Activated CD4-positive, CD25-positive, alpha-beta regulatory T cell treated with anti-CD3 and anti-CD28 coated beads, Interleukin-2, amount 50 U/mL, for 16 hours (primary cell): ENCODE measurements at regions not wholly inside any gene's neighbourhood (a gene's known extent, or its start where the extent isn't known, plus 50 kb on each side); places are given as distances from the start of the nearest gene placed in this dataset.
"Not testable (repeated sequence)": the region's sequence is repeated elsewhere in the genome, so short reads cannot be mapped to it uniquely, and the experiment has no call there.

Experiments used
- DNase-seq: peaks from one replicate; pipeline ENCODE4 v3.0.0-alpha.2; 2020; ENCODE audit warnings: low read depth, low spot score

DNA sequence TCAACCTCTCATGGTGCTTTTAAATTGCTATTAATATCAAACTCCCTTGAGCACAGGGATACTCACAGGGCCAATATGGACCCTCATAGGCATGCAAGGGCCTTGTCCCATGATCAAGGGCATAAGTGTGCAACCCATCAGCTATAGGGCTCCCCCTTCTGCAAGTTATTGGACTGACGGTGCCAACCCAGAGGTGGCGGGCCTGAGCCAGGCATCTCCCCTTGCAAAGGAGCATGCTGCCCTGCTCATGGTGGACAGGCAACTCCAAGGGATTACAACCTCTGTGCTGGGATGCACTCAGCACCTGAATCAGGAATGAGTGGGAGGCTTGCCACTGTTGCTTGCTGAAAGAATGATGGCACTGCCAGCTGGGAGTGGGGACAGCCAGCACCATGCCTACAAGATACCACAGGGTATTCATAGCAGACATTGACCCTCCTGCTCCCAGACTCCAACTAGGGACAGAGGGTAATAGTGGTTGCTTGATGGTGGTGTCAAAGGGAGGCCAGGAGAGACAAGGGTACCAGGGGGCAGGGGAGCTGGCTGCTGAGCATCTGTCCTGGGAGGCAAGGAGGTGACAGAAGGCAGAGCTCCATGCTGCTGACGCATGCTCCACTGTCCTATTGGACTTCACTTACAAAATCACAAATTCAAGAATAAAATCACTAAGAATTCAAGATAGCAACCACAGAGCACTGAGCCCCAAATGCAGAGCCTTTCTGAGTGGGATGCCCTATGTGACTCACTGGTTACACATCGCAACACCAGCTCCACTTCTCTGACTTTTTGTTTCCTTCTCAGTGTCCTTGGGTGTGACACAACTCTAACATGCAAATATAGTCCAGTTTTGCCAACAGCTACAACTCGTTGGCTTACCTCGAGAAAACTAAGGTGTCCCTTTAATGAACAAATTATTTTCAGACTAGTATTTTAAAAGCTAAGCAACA, 157.1 kb upstream of the CCDC150 start:
- DNase-seq: no peak

DNA sequence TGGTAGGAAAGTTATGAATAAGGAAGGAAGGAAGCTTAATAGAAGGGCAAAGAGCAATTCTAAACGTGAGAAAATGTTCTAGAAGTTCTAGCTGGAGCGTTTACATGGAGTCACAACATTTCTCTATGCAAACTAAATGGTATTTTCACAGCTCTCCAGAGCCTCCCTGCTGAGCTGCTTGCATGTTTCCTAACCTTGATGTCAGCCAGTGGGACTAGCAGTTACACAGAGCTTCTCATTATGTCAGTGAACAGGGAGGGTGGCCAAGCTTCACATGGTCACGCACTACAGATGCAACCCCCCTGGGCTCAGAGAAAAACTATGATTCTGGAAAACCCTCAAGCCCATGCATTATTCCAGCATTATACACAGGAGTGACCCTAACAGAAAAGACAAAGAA, 153.4 kb upstream of the CCDC150 start:
- no peak for DNase-seq

DNA sequence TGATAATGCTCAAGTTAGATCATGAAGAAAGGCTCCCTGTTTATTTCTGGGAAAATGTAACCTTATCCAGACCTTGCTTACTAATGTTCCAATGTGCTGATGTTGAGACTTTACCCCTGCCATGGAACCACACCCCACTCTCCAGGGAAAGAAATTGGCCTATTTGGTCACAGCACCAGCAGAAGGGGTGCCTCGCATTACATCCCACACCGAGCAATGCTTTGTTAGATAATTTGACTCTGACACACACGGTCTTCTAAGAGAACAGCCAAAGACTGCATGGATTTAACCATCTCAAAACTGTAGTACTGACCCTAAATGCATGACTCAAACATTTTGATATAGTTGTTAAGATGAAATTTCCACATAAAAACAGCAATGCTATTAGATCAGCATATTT, 152.1 kb upstream of the CCDC150 start:
- no peak for DNase-seq

DNA sequence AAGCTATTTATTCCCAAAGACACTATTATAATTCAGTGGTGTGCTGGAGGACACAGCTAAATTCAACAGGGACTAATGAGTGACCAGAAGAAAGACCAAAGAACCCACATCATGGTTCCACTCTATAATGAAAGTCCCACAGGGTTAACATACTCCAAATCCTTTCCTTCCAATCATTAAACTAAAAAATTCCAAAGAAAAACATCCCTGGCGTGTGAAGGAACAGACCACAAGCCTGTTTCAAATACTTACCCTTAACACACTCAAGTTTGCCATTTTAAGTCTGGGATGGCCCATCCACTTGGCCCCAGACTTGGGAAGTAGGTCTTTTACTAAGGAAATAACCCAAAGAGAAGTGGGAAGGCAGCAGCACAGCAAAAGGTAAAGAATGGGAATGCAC, 150.1 kb upstream of the CCDC150 start:
- no peak for DNase-seq

DNA sequence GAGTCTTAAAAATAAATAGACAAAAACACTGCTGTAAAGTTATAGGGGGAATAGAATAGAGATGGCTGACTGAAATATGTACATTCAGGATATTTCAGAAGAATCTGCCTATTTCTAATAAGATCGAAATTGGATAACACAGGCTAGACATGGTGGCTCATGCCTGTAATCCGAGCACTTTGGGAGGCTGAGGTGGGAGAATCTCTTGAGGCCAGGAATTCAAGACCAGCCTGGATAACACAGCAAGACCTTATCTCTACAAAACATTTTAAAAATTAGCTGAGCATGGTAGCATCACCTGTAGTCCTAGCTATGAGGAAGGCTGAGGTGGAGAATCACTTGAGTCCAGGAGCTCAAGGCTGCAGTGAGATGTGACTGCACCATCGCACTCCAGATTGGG, 146.6 kb upstream of the CCDC150 start:
- DNase-seq: no peak

DNA sequence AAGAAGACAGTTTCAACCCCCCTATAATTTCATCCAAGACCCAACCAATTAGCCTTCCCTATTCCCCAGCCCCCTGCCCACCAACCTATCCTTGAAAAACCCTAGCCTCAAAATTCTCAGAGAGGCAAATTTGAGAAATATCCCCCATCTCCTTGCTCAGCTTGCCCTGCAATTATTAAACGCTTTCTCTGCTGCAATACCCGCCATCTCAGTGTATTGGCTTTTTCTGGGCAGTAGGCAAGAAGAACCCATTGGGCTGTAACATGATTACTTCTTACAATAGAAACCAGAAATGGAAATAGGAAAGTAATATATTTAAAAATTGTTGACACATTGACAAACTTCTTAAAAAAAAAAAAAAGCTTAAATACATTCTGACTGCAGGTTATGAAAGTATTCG, 140.6 kb upstream of the CCDC150 start:
- no peak for DNase-seq

DNA sequence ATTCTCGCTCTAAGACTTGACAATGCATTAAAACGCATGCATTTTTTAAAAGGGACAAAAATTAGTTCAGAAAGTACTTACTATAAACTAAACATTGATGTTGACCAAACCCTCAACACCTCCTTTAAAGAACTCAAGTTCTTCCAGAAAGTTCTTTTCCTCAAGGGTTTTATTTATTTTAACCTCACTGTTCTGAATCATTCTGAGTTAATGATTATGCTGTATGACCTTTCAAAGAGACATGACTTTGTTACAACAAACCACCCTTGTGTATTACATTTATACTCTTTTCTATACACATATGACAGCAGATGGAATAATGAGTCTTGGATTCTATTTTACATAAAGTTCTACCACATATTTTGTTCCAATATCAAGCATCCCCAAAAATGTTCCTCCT, 139.8 kb upstream of the CCDC150 start:
- no peak for DNase-seq

DNA sequence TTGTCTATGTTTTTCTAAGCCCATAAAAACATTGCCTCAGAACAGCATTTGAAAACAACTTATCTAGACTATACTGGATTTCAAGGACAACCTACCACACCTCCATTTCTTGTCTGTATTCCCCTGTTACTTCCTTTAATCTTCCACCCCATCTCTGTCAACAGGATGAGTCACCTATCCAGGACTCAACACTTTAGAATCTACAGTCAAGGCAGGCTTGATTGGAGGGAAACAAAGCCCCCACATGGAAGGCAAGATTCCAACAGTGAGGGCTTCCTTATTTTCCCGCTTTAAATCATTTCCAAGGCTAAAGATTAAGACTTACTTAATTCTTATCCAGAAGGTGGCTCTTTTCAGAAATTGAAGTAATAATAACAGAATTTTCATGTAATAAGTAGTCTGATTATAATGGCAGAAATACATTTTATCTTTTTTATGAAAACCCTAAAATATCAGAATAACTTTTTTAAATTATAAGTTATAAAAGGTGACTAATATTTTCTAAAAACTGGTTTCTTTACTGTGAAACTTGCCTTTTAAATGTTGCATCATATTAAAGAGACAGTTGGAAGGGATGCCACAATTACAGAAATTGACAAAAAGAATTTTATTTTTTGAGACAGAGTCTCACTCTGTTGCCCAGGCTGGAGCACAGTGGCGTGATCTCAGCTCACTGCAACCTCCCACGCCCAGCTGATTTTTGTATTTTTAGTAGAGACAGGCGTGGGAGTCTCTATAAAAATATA, 138.7 kb upstream of the CCDC150 start:
- DNase-seq: no peak

DNA sequence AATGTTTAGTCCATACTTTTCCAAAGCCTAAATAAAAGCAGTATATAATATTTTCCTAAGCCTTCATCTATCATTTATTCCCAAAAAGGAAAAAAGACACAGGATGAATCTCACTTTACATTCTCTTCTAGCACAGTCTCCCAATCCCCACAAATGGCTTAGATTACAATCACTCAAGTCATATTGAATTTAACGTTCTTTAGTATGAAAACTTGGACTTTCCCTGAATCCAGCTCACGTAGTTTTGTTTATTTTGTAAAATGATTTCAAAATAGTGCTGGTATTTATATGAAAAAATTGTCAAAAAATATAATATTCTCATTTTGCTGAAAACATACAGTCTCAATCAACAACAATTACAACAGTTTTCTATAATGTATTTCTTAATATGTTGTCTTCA, 137.7 kb upstream of the CCDC150 start:
- DNase-seq: no peak

DNA sequence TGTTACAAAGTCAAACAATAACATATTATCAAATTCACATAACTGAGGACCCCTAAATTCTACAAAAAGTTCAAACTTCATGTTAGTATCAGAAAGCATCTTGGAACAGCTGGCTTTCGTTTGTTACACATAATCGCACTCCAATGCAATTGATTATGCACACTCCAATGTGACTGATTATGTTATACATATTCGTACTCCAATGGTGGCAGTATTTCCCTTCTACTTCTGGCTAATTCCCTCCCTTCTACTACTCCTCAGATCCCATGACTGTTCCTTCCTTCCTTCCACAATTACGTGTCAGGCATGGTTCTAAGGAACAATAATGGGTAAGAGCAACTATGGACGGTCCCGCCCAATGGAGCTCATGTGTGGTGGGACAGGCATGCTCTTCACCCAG, 137.1 kb upstream of the CCDC150 start:
- no peak for DNase-seq

DNA sequence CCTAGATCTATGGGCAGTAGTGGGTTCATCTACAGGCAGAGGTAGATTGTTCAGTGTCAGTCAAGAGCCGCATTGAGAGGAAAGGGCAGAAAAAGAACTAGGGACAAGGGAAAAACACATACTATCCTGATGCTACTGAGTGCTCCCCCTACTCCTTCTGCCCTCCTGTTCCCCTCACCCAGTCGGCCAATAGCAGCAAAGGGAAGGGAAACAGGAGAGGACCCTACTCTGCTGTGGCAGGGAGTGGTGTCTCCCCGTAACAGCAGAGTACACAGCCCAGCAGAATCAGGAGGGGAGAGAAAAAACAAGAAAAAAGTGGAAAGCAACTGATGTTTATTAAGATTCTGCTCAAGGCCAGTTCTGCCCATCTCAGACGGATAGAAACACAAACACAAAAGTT, 136.1 kb upstream of the CCDC150 start:
- DNase-seq: no peak

DNA sequence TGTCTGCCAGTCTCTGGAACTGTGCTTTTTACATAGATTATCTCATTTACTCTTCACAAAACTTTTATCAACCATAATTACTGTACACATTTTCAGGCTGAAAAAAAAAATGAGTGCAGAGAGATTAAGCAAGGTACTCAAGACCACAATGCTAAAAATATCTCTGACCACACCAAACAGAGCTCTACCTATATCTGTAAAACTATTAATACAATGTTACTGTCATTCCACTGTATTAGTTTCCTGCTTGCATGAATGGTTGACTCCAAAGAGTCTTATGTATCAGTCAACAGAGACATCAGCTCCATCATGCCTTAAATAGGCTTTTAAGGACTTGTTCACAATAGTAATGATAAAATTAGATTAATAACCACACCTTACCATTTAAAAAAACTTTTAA, 134.7 kb upstream of the CCDC150 start:
- no peak for DNase-seq

DNA sequence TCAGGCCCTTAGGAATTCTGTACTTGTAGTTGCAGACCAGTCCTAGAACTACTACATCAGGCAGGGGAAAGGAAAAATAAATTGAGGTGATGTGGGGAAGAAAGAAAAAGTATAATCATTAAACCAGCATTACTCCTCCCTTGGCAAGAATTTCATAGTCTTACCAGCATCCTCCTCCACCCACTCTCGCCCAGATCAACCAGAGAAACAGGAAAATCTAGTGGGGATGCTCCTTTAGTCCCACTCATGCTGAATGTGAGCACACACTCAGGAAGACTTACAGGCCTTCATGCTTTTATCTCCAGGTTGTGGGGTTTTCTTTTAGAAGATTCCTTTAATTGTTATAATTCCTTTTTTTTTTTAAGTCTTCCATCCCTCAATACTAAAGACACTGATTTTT, 129.3 kb upstream of the CCDC150 start:
- no peak for DNase-seq

DNA sequence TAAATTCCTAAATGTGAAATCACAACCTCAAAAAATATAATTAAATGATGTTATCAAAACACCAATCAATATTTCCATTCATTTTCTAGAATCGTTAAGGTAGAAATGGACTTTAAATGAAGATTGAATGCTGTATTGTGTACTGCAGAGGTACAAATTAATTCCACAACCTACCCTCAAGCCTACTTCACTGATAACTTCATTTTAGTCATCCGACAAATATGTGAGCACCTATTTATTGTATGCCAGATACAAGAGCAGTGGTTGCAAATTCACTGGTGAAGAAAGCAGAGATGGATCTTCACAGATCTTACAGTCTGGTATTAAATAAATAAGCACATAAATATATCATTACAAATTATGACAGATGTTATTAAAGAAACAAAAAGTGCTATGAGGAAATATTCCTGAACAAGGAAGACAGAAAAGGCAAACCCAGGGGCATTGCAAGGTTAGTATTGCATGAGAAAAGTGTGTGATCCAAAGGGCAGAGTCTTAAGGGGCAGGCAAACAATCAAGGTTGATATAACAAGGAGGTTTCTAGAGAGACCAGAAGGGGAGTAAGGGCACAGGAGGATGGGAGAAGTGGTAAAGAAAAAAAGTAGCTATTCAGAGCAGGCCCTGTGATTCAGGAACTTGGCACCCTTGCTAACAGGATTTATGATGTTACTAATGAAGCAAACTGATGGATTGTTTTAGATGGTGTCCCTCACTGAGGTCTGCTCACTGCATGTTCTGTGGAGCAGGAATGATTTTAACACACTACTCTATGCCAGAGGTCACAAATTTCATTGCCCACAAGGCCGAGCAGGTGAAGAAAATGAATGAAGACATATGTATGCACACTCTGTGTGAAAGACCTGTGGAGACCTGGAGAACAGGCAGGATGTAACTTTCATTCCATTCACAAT, 128.0 kb upstream of the CCDC150 start:
- no peak for DNase-seq

DNA sequence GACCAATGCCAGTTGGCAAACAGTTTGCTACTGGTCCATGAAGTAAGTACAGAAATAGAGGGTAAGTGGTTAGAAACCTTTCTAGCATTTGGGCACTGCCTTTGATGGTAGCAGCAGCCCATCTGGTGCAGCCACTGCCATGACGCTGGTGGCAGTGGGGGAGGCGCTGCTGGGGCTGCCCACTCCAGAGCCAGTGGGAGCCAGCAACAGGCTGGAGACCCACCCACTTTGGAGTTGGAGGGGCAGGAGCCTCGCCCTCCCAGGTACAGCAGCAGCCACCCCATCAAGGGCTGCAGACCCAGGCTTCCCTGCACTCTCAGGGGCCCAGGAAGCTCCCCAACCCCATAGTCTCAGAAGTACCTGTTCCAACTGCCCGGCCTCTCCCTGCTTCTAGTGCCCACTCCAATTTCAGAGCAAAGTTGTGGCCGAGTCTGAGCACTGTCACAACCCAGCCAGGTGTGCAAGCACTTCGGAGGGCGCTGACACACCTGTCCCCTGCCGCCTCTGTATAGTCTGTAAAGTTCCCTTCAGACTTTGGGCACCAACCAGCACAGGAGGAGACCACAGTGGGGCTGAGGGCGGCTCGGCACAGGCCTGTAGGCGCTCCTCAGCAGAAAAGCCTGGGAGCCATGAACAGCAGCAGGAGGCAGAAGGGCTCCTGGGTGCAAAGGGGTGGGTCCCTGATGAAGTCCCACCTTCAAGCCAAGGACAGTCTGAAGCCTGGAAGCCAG, 125.6 kb upstream of the CCDC150 start:
- no peak for DNase-seq

DNA sequence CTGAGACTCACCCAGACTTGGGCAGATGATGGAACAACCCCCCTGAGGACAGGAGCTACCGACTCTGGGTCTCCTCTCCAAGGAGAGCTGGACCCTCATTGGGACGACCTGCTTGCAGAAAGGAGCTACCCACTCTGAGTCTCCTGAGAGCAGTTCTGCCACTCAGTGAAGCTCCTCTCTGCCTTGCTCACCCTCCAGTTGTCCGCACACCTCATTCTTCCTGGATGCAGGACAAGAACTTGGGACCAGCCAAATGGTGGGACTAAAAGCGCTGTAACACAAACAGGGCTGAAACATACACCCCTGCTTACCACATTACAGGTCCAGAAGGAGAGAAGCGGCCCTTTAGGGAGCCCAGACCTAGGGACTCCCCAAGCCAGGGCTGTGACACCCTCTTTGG, 124.9 kb upstream of the CCDC150 start:
- no peak for DNase-seq

DNA sequence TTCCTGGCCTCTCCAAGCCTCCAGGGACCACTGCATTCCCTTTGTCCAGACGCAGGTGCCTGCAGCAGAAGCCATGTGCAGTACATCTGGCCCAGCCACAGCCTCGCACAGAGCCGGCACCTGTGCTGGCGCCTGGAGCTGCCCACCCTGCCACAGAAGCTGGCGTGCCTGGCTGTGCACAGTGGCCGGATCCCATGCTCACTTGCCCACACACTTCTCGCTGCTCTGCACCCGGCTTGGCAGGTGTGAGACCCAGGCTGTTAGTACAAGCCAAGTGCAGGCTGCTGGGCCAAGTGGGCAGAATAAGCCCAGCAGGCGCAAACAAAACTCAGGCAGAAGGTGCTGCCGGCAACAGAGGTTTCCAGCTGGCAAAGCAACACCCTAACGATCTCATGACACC, 124.5 kb upstream of the CCDC150 start:
- no peak for DNase-seq

DNA sequence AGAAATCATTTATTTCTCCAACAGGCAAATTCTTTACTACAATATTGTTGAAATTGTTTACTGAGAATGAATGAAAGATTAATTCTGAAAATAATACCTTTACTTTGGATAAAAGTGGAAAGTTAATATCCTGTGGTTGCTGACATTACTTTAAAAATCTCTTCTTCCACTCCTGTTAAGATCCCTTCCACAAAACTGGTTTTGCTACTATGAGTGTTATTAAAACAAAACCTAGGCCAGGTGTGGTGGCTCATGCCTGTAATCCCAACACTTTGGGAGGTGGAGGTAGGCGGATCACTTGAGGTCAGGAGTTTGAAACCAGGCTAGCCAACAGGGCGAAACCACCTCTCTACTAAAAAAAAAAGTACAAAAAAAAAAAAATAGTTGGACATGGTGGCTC, 123.9 kb upstream of the CCDC150 start:
- no peak for DNase-seq

DNA sequence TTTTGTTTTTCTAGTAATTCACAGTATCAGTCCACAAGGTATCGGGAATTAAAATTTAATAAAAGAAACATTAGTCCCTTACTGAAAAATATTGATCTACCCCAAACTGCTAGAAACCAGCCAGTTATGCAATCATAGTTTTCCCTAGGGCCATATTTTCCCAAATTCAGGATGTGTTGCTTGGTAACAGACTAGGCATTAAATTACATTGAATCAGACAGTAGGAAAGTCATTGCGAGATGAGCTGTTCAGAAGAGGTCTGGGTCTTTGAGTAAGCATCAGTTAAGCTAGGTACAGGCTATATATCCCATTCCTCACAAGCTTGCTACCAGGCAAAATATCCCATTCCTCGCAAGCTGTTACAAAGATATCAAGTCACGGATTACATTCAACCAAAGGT, 123.0 kb upstream of the CCDC150 start:
- DNase-seq: no peak

DNA sequence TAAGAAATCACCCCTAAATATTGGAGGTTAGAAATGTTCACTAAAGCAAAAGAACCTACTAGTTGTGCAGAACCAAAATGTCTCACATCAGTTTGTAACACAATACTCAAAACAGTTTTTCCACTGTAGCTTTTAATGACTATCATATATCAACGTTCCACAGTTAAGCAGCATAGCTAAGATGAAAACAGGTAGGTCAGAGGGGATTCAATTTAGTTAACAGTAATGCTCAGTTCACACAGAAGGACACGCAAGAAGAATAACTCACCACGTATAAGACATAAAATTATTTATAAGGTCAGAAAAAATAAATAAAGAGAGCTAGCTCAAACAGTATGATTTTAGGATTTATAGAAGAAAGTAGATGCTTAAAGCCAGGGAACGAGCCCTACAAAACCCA, 118.9 kb upstream of the CCDC150 start:
- no peak for DNase-seq

DNA sequence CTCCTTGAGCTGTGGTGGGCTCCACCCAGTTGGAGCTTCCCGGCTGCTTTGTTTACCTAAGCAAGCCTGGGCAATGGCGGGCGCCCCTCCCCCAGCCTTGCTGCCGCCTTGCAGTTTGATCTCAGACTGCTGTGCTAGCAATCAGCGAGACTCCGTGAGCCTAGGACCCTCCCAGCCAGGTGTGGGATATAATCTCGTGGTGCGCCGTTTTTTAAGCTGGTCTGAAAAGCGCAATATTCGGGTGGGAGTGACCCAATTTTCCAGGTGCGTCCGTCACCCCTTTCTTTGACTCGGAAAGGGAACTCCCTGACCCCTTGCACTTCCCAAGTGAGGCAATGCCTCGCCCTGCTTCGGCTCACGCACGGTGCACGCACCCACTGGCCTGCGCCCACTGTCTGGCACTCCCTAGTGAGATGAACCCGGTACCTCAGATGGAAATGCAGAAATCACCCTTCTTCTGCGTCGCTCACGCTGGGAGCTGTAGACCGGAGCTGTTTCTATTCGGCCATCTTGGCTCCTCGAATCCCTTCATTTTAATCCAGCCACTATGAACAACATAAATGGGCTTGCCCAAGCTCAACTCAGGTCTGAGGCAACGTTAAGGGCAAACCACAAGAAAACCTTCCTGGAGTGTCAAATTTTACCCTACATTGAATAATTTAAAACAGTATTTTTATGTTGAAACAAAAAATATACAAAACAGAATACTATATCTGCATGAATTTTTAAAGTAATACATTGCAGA, 112.4 kb upstream of the CCDC150 start:
- not testable (repeated sequence) for DNase-seq
